KMS-11 (cell line): ENCODE measurements at regions not wholly inside any gene's neighbourhood (a gene's known extent, or its start where the extent isn't known, plus 50 kb on each side); places are given as distances from the start of the nearest gene placed in this dataset.

ENCODE experiments used
- H2AFZ ChIP-seq: fragments of 200-600 bp; sonication (generic); 2 replicates; pipeline ENCODE4 v1.6.1; 2016; ENCODE audit warnings: antibody characterized with exemption, mixed run types, low read depth
- H3K27ac ChIP-seq: fragments of 200-600 bp; sonication (generic); 2 replicates; pipeline ENCODE4 v1.6.1; 2016; ENCODE audit warnings: mild to moderate bottlenecking, mixed run types
- H3K27me3 ChIP-seq: fragments of 200-600 bp; sonication (generic); 2 replicates; pipeline ENCODE4 v1.6.1; 2017; ENCODE audit warnings: mild to moderate bottlenecking, low read depth, mixed run types, moderate library complexity; ENCODE audit not compliant: insufficient read depth
- H3K36me3 ChIP-seq: fragments of 200-600 bp; sonication (generic); 2 replicates; pipeline ENCODE4 v1.6.1; 2017; ENCODE audit warnings: mild to moderate bottlenecking, mixed run types; ENCODE audit not compliant: insufficient read depth
- H3K4me1 ChIP-seq: fragments of 200-600 bp; sonication (generic); 2 replicates; pipeline ENCODE4 v1.6.1; 2016; ENCODE audit warnings: mild to moderate bottlenecking, low read depth, mixed run types; ENCODE audit not compliant: poor library complexity, severe bottlenecking
- H3K4me2 ChIP-seq: fragments of 200-600 bp; sonication (generic); 2 replicates; pipeline ENCODE4 v1.7.0; 2016; ENCODE audit warnings: mild to moderate bottlenecking, mixed run types
- H3K4me3 ChIP-seq: fragments of 200-600 bp; sonication (generic); IDR thresholded peaks from 2 replicates; pipeline ENCODE4 v1.6.1; 2017; ENCODE audit warnings: low read depth, low read length, mixed read lengths; ENCODE audit not compliant: insufficient read depth
- H3K79me2 ChIP-seq: fragments of 200-600 bp; sonication (generic); 2 replicates; pipeline ENCODE4 v1.6.1; 2016; ENCODE audit warnings: low read depth, mixed run types; ENCODE audit not compliant: insufficient read depth
- H3K9ac ChIP-seq: fragments of 200-600 bp; sonication (generic); 2 replicates; pipeline ENCODE4 v1.6.1; 2016; ENCODE audit warnings: mild to moderate bottlenecking, mixed run types
- H4K20me1 ChIP-seq: fragments of 200-600 bp; sonication (generic); 2 replicates; pipeline ENCODE4 v1.6.1; 2016; ENCODE audit warnings: mild to moderate bottlenecking, mixed run types; ENCODE audit not compliant: insufficient read depth
- CTCF ChIP-seq: fragments of 200-600 bp; sonication (generic); conservative IDR thresholded peaks from 2 replicates; pipeline ENCODE4 v1.6.1; 2017; ENCODE audit warnings: low read depth, mild to moderate bottlenecking, antibody characterized with exemption, low read length, moderate library complexity, mixed read lengths

GRCh38 chr15:46786590-46787285, 930.6 kb upstream of the SEMA6D start:
- no peak for TF ChIP-seq CTCF

GRCh38 chr15:46795685-46796084, 921.6 kb upstream of the SEMA6D start:
- TF ChIP-seq CTCF, result no peak
- H2AFZ ChIP-seq, result no peak overlapping the region
- H3K9ac ChIP-seq, result no peak overlapping the region
- H3K27me3 ChIP-seq, result no peaks in the 10 kb centered on the region
- H3K4me2 ChIP-seq, result no peak overlapping the region
- H3K4me1 ChIP-seq, result no peaks in the 10 kb centered on the region
- H4K20me1 ChIP-seq, result no peaks in the 10 kb centered on the region
- no peak overlapping the region for H3K4me3 ChIP-seq
- H3K27ac ChIP-seq, result no peak overlapping the region
- no peaks in the 10 kb centered on the region for H3K36me3 ChIP-seq
- no peaks in the 10 kb centered on the region for H3K79me2 ChIP-seq

More at GRCh38 chr15:46786590-46787285, 930.6 kb upstream of the SEMA6D start:
- no peaks in the 10 kb centered on the region for H3K27me3 ChIP-seq
- no peaks in the 10 kb centered on the region for H4K20me1 ChIP-seq
- H3K27ac ChIP-seq, result no peak overlapping the region
- no peaks in the 10 kb centered on the region for H3K4me1 ChIP-seq
- H3K4me2 ChIP-seq, result no peak overlapping the region
- H3K4me3 ChIP-seq, result no peak overlapping the region
- no peak overlapping the region for H3K9ac ChIP-seq
- H3K79me2 ChIP-seq, result no peaks in the 10 kb centered on the region
- H3K36me3 ChIP-seq, result no peaks in the 10 kb centered on the region
- H2AFZ ChIP-seq, result no peak overlapping the region

GRCh38 chr15:46808834-46809233, 908.5 kb upstream of the SEMA6D start:
- H3K9ac ChIP-seq, result no peak overlapping the region
- H3K79me2 ChIP-seq, result no peaks in the 10 kb centered on the region
- H4K20me1 ChIP-seq, result no peaks in the 10 kb centered on the region
- no peak overlapping the region for H2AFZ ChIP-seq
- H3K4me3 ChIP-seq, result no peak overlapping the region
- no peaks in the 10 kb centered on the region for H3K36me3 ChIP-seq
- H3K4me1 ChIP-seq, result peaks cover 4% of the 10 kb centered on the region
- TF ChIP-seq CTCF, result no peak
- no peaks in the 10 kb centered on the region for H3K27me3 ChIP-seq
- no peak overlapping the region for H3K4me2 ChIP-seq
- no peak overlapping the region for H3K27ac ChIP-seq

- H3K36me3 ChIP-seq, result no peaks in the 10 kb centered on the region
- no peak overlapping the region for H3K4me3 ChIP-seq
- no peak overlapping the region for H3K9ac ChIP-seq
- TF ChIP-seq CTCF, result no peak
- no peaks in the 10 kb centered on the region for H3K4me1 ChIP-seq
- no peaks in the 10 kb centered on the region for H3K27me3 ChIP-seq
- no peaks in the 10 kb centered on the region for H4K20me1 ChIP-seq
- no peak overlapping the region for H2AFZ ChIP-seq
- no peak overlapping the region for H3K27ac ChIP-seq
- H3K4me2 ChIP-seq, result no peak overlapping the region
- no peaks in the 10 kb centered on the region for H3K79me2 ChIP-seq
These were observed 902.1 kb upstream of the SEMA6D start for GRCh38 chr15:46815240-46815639.
